ENCODE measurements at regions not wholly inside any gene's neighbourhood (a gene's known extent, or its start where the extent isn't known, plus 50 kb on each side); places are given as distances from the start of the nearest gene placed in this dataset.

DNA sequence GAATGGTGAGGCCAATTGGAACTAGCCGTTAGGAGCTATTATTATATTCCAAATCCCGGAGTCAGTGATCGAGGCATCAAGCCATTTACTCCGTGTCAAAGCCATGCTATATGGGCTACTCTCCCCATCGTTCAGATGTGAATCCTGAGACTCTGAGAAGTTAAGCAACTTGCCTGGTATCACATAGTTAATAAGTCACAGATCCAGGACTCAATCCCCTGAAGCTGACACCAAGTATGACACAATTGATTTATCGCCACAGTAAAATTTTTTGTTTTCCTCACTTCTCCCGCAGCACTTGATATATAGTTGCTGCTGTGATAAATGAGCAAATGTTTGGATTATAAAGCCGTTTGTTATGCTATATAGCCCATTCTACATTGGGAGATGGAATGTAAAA lies 50.8 kb upstream of the TSHZ2 start:
- no peak for DNase-seq

GRCh38 chr20:52918311-52918710 lies 53.8 kb upstream of the TSHZ2 start:
- DNase-seq, result no peak

GRCh38 chr20:52915564-52915963 lies 56.6 kb upstream of the TSHZ2 start:
- DNase-seq, result no peak

GRCh38 chr20:52914870-52915269 lies 57.3 kb upstream of the TSHZ2 start:
- DNase-seq, result no peak

GRCh38 chr20:52913650-52914387 lies 58.3 kb upstream of the TSHZ2 start:
- DNase-seq, result no peak

- DNase-seq, result no peak
Measured at GRCh38 chr20:52905241-52905994, 66.7 kb upstream of the TSHZ2 start.

- no peak for DNase-seq
Measured at GRCh38 chr20:52904837-52905236, 67.3 kb upstream of the TSHZ2 start.

DNA sequence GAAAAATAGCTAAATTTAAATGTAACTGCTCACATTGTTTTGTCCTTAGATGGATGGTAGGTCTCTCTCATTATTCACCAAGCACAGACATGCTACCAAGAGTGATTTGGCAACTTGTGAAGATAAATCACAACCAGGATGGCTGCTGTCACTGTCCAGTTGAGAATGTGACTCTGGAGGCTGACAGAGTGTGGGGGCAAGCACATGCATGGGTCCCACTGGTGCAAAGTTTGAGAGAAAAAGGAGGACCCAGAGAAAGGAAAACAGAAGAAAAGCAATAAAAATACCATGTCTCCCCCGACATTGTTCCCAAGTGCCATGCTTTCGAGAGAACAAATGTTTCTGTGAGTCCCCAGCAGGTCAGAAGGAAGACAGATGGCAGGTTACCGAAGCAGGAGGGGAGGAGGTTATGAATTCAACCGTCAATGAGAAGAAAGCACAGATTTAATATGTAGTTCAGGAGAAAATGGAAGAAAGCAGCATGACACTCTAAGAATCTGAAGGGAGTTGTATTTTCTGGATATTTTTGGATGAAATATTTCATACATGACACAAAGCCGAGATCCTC lies 73.0 kb upstream of the TSHZ2 start:
- no peak for DNase-seq

- DNase-seq, result no peak
Measured at GRCh38 chr20:52896348-52896747, 75.8 kb upstream of the TSHZ2 start.

GRCh38 chr20:52895701-52896100 lies 76.5 kb upstream of the TSHZ2 start:
- DNase-seq, result no peak

GRCh38 chr20:52895235-52895634 lies 76.9 kb upstream of the TSHZ2 start:
- DNase-seq, result no peak

GRCh38 chr20:52893498-52893897 lies 78.7 kb upstream of the TSHZ2 start:
- no peak for DNase-seq

GRCh38 chr20:52892023-52892422 lies 80.1 kb upstream of the TSHZ2 start:
- DNase-seq, result no peak

- DNase-seq, result no peak
Measured at GRCh38 chr20:52890130-52890529, 82.0 kb upstream of the TSHZ2 start.

GRCh38 chr20:52889225-52889624 lies 82.9 kb upstream of the TSHZ2 start:
- no peak for DNase-seq

DNA sequence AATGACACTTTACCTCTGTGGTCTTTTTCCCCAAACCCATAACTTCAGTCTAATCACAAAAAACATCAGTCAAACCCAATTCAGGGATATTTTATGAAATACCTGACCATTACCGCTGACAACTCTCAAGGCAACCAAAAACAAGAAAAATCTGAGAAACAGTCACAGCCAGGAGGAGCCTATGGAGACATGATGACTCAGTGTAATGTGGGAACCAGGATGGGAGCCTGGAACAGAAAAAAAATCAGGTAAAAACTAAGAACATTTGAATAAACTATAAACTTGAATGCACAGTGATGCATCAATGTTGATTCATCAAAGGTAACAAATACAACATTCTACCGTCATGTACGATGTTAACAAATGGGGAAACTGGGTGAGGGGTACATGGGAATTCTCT lies 84.1 kb upstream of the TSHZ2 start:
- no peak for DNase-seq

GRCh38 chr20:52880997-52881396 lies 91.2 kb upstream of the TSHZ2 start:
- DNase-seq, result no peak

- DNase-seq, result no peak
Measured at GRCh38 chr20:52880259-52880658, 91.9 kb upstream of the TSHZ2 start.

DNA sequence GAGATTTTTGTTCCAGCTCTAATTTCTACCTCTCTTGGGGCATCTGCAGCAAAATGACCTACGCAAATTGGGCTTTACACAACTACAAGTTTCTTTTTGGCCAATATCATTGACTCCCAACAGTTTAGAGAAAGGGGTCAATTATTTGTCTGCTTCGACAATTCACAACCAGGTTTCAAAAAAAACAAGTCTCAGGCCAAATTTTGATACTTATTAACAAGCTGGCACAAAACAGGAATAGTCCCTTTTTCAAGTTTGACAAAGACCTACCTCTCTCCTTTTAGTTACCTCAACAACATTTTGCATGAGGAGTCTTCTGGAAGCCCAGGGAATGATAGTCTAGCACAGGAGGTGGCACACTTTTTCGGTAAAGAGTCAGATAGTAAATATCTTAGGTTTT lies 97.9 kb upstream of the TSHZ2 start:
- DNase-seq, result no peak

- DNase-seq, result no peak
Measured at GRCh38 chr20:52869698-52870501, 102.3 kb upstream of the TSHZ2 start.

DNA sequence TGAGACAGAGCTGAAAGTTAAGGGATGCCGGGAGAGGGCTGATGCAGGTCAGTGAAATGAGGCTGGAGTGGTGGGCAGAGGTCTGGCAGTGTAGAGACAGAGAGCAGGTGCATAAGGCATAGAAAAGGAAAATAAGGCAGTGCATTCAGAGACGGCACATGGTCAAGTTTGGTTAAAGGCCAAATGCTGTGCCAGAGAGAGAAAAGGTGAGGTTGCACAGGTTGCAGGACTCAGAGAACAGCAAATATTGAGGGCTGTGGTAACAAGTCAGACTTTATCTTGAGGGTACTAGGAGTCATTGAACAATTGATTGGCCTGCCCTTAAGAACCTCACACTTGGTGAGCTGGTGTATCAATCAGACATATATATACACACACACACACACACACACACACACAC lies 102.9 kb upstream of the TSHZ2 start:
- DNase-seq, result no peak

DNA sequence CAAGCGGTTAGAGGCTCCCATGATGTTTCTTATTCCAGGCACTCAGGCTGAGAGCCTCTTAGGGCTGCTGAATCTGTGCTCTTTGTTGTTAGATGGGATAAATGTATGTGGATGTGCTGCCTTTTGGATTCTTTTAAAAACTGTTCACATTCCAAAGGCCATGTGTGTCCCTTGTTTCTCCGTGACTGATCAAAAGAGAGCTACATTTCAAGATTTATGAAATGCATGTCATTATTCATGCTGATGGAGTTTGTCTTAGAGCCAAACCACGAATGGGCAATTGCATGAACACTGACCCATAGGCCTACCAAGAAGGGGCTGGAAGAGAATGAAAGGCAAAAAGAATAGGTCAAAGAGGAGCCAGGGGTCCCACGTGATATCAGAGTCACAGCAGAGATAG lies 104.9 kb upstream of the TSHZ2 start:
- DNase-seq, result no peak

DNA sequence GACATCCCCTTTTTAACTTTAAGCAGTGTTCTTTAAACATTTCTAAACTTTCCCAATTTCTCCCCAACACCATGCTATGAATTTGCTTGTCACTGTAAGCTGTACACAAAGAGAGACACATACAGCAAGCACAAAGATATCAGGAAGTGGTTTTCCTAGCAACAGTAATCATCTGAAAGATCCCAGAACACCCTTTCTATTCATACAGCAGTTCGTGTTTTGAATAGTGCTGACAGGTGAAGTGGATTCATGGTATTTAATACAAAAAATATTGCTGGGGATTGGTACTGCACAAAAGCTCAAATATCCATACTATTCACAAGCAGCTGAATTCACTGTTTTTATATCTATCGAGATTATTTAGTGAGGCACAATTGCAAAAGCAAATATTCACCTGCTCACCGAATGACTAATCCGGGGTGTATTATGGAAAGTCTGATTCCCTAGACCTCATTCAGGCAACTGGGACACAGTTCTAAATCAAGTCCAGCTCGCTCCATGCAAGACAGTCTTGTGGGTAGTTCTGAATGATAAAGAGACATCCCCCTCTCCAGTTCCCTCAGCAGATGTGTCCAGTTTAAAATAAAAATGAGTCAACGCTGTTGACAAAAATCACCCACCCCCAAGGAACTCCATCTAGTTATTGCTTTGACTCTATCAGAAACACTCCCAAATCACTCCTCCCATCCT lies 107.1 kb upstream of the TSHZ2 start:
- DNase-seq, result no peak

All from GF-D8 (cell line).